Activated T-helper 17 cell treated with anti-CD3 and anti-CD28 coated beads, Interleukin-2, amount 50 U/mL, for 72 hours (primary cell): ENCODE measurements at regions not wholly inside any gene's neighbourhood (a gene's known extent, or its start where the extent isn't known, plus 50 kb on each side); places are given as distances from the start of the nearest gene placed in this dataset.
A peak's percentile ranks its signal among the peaks of the same experiment; 100 is the strongest.

Experiments
- ATAC-seq: fragments of 150-1000 bp; cut with Tn5 transposase; replicated peaks from 2 replicates; pipeline ENCODE4 v1.10.0; 2021; ENCODE audit warnings: mild to moderate bottlenecking, moderate library complexity
- H3K27ac Mint-ChIP-seq: one replicate; pipeline ENCODE4 v1.8.0; 2022; ENCODE audit warnings: mixed read lengths
- H3K27me3 Mint-ChIP-seq: one replicate; pipeline ENCODE4 v1.8.0; 2022; ENCODE audit warnings: mixed read lengths
- H3K36me3 Mint-ChIP-seq: one replicate; pipeline ENCODE4 v1.8.0; 2022; ENCODE audit warnings: low read depth, mild to moderate bottlenecking, mixed read lengths
- H3K4me1 Mint-ChIP-seq: one replicate; pipeline ENCODE4 v1.8.0; 2022; ENCODE audit warnings: mixed read lengths
- H3K4me3 Mint-ChIP-seq: one replicate; pipeline ENCODE4 v1.8.0; 2022; ENCODE audit warnings: mild to moderate bottlenecking, mixed read lengths
- H3K9me3 Mint-ChIP-seq: one replicate; pipeline ENCODE4 v1.8.0; 2022; ENCODE audit warnings: mixed read lengths

DNA sequence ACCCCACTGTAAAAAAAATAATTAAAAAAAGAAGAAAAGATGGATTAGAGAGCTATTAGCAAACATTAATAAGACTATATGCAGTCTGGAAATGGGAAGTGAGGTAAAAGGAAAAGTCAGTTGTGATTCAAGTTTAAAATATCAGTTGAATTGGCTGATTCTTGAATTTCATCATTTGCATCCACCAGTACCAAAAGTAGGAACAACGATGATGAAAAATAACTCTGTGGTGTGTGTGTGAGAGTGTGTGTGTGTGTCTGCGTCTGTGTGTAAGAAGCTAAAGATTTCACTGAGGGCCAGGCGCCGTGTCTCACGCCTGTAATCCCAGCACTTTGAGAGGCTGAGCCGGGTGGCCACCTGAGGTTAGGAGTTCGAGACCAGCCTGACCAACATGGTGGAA lies 56.0 kb upstream of the SLC4A7 start:
- Mint-ChIP-seq H3K36me3 (no peaks in the 10 kb centered on the region), H3K4me1 (peaks cover 10% of the 10 kb centered on the region), H3K4me3 (no peak overlapping the region), H3K9me3 (no peaks in the 10 kb centered on the region), H3K27ac (no peak overlapping the region), H3K27me3 (no peaks in the 10 kb centered on the region)
- no peak for ATAC-seq

DNA sequence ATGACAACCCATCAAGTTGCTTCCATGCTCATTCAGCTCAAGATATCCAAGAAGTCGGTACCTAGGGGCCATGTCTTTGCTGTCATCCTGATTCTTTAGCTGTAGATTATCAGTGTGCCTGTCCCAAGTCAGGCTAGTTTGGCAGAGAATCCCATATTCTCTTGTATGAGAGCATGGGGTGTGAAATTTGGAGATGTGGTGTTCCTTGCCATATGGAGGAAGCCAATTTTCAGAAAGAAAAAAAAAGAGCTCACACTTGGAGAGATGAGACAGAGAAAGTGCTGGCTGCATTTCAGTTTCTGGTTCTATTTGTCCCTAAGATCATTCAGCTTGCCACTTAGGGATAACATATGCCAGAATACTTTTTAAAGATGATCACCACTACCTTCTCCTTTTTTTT lies 52.3 kb upstream of the SLC4A7 start:
- H3K4me1 Mint-ChIP-seq, result peaks cover 17% of the 10 kb centered on the region
- no peak for ATAC-seq
- no peaks in the 10 kb centered on the region for H3K27me3 Mint-ChIP-seq
- no peak overlapping the region for H3K27ac Mint-ChIP-seq
- H3K4me3 Mint-ChIP-seq, result no peak overlapping the region
- no peaks in the 10 kb centered on the region for H3K36me3 Mint-ChIP-seq
- no peaks in the 10 kb centered on the region for H3K9me3 Mint-ChIP-seq

DNA sequence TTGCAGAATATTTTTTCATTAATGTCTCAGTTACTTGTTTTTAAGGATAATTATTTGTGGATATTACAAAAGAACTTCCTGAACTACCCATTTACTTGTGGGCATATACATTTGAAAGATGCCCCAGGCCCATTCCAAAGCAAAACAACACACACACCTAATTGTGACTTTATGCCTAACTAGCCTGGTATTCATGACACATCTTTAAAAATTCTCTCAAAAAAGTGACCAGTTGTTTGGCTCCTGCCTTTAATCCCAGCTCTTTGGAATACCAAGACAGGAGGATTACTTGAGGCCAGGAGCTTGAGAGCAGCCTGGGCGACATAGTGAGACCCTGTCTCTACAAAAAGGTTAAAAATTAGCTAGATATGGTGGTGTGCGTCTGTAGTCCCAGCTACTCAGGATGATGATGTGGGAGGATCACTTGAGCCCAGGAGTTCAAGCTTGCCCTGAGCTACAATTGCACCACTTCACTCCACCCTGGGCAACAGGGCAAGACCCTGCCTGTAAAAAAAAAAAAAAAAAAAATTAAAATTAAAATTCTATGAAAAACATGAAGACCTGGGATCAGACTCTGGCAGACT lies 51.7 kb upstream of the SLC4A7 start:
- Mint-ChIP-seq H3K27me3 (no peaks in the 10 kb centered on the region), H3K36me3 (no peaks in the 10 kb centered on the region), H3K4me1 (peaks cover 17% of the 10 kb centered on the region), H3K9me3 (no peaks in the 10 kb centered on the region), H3K27ac (peak overlapping the region; percentile 94), H3K4me3 (no peak overlapping the region)
- ATAC-seq, result no peak

DNA sequence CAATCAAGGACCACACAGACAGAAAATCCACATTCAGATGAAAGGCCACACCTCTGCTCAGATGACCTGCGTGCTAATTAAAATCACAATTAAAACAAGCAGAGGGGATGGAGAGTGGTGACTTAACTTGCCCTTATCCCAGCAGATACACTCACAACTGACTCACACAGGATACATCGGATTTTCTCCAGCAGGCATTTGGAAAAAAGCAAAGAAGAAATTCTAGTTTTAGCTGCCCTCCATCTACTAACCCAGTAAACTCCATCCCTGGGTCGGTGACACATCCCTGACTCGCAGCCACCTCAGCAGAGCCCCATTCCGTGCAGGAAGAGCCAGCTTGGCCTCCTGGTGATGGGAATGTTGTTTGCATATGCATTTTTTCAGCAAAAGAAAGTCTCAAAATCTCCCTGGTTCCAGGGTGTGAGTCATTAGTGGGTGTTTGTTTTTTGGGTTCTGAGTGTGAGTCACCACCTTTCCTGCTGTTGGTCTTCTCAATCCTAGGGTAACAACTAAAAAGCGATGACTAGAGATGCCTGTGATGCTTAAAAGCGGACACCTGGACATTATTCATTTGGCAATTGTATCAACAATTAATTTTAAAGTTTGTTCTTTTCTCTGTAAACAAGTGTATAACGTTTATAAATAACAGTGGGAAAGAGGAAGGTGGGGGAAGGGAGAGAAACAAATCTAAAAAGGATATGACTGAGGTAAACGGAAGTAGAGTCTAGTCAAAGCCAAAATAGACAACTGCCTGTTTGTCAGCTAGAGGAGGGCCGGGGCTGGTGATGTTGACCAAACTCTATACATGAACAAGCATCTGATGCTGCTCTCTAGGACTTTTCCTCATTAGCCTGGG lies 49.8 kb upstream of the SLC4A7 start:
- Mint-ChIP-seq H3K36me3 (no peaks in the 10 kb centered on the region), H3K27me3 (no peaks in the 10 kb centered on the region), H3K27ac (peak overlapping the region; percentile 94), H3K9me3 (no peaks in the 10 kb centered on the region), H3K4me3 (peak overlapping the region; percentile 71), H3K4me1 (peaks cover 17% of the 10 kb centered on the region)
- ATAC-seq, result peak; percentile 94
